ENCODE measurements at regions not wholly inside any gene's neighbourhood (a gene's known extent, or its start where the extent isn't known, plus 50 kb on each side); places are given as distances from the start of the nearest gene placed in this dataset.

GRCh38 chr18:44080054-44080453, 600.6 kb upstream of the SETBP1 start:
- Histone ChIP-seq H3K4me1 (no peaks in the 10 kb centered on the region), H3K36me3 (no peaks in the 10 kb centered on the region), H3K9me3 (no peaks in the 10 kb centered on the region), H3K27me3 (ENCODE audit: low read depth) (no peaks in the 10 kb centered on the region), H3K27ac (no peak overlapping the region), H3K4me3 (no peak overlapping the region)
- no peak for TF ChIP-seq CTCF (IDR thresholded peaks at IDR 0.05)
- ATAC-seq (no peak), DNase-seq (no peak)
- intact Hi-C loops (cut with DNase I) = no loop called here

- Histone ChIP-seq H3K4me1 (no peaks in the 10 kb centered on the region), H3K36me3 (no peaks in the 10 kb centered on the region), H3K4me3 (no peak overlapping the region), H3K27me3 (ENCODE audit: low read depth) (no peaks in the 10 kb centered on the region), H3K27ac (no peak overlapping the region), H3K9me3 (no peaks in the 10 kb centered on the region)
- intact Hi-C loops (cut with DNase I) = no loop called here
- ATAC-seq (no peak), DNase-seq (no peak)
- TF ChIP-seq CTCF (IDR thresholded peaks at IDR 0.05) = no peak
Observed at GRCh38 chr18:44089732-44090131, 591.0 kb upstream of the SETBP1 start.

GRCh38 chr18:44090453-44090852, 590.2 kb upstream of the SETBP1 start:
- no peaks in the 10 kb centered on the region for H3K27me3 ChIP-seq (ENCODE audit: low read depth)
- H3K9me3 ChIP-seq = no peaks in the 10 kb centered on the region
- no peak for TF ChIP-seq CTCF (IDR thresholded peaks at IDR 0.05)
- no peaks in the 10 kb centered on the region for H3K4me1 ChIP-seq
- no peaks in the 10 kb centered on the region for H3K36me3 ChIP-seq
- H3K4me3 ChIP-seq = no peak overlapping the region
- ATAC-seq = no peak
- no peak for DNase-seq
- no peak overlapping the region for H3K27ac ChIP-seq
- intact Hi-C loops (cut with DNase I) = no loop called here

GRCh38 chr18:44093253-44093652, 587.4 kb upstream of the SETBP1 start:
- no peak overlapping the region for H3K4me3 ChIP-seq
- intact Hi-C loops (cut with DNase I) = no loop called here
- no peaks in the 10 kb centered on the region for H3K9me3 ChIP-seq

GRCh38 chr18:44096016-44096415, 584.7 kb upstream of the SETBP1 start:
- Histone ChIP-seq H3K4me3 (no peak overlapping the region), H3K27ac (no peak overlapping the region), H3K9me3 (no peaks in the 10 kb centered on the region), H3K4me1 (no peaks in the 10 kb centered on the region), H3K36me3 (no peaks in the 10 kb centered on the region), H3K27me3 (ENCODE audit: low read depth) (no peaks in the 10 kb centered on the region)
- TF ChIP-seq CTCF (IDR thresholded peaks at IDR 0.05) = no peak
- intact Hi-C loops (cut with DNase I) = no loop called here
- ATAC-seq (no peak), DNase-seq (no peak)

More at GRCh38 chr18:44093253-44093652, 587.4 kb upstream of the SETBP1 start:
- Histone ChIP-seq H3K27ac (no peak overlapping the region), H3K4me1 (no peaks in the 10 kb centered on the region), H3K27me3 (ENCODE audit: low read depth) (no peaks in the 10 kb centered on the region), H3K36me3 (no peaks in the 10 kb centered on the region)
- no peak for TF ChIP-seq CTCF (IDR thresholded peaks at IDR 0.05)
- no peak for DNase-seq
- ATAC-seq = no peak

- no peak for TF ChIP-seq CTCF (IDR thresholded peaks at IDR 0.05)
- intact Hi-C loops (cut with DNase I) = no loop called here
- H3K36me3 ChIP-seq = no peaks in the 10 kb centered on the region
- DNase-seq (no peak), ATAC-seq (no peak)
- no peak overlapping the region for H3K27ac ChIP-seq
- no peaks in the 10 kb centered on the region for H3K4me1 ChIP-seq
- H3K9me3 ChIP-seq = no peaks in the 10 kb centered on the region
- H3K27me3 ChIP-seq (ENCODE audit: low read depth) = no peaks in the 10 kb centered on the region
- H3K4me3 ChIP-seq = no peak overlapping the region
Observed at GRCh38 chr18:44098551-44099098, 582.1 kb upstream of the SETBP1 start.

Data from lower lobe of right lung (tissue), 2 donors.